ENCODE measurements at regions not wholly inside any gene's neighbourhood (a gene's known extent, or its start where the extent isn't known, plus 50 kb on each side); places are given as distances from the start of the nearest gene placed in this dataset.
"Not testable (repeated sequence)": the region's sequence is repeated elsewhere in the genome, so short reads cannot be mapped to it uniquely, and the experiment has no call there.

GRCh38 chr5:106269252-106269843, 1401.4 kb downstream of the EFNA5 start:
- H3K4me3 ChIP-seq (ENCODE audit: low read length), result no peak overlapping the region
- H3K9me3 ChIP-seq (replicated peaks; ENCODE audit: low read length), result peaks cover 3% of the 10 kb centered on the region
- no peak overlapping the region for H3K9ac ChIP-seq (ENCODE audit: low read depth, low read length)
- H3K4me2 ChIP-seq (ENCODE audit: low read length), result no peak overlapping the region
- H3K36me3 ChIP-seq (ENCODE audit: insufficient read depth, low read length), result no peaks in the 10 kb centered on the region
- H3K4me1 ChIP-seq (ENCODE audit: control insufficient read depth, insufficient read depth, low read length), result no peaks in the 10 kb centered on the region
- H3K27me3 ChIP-seq (ENCODE audit: control insufficient read depth, insufficient read depth, low read length), result no peaks in the 10 kb centered on the region

- no peak overlapping the region for H3K4me3 ChIP-seq (ENCODE audit: low read length)
- H3K36me3 ChIP-seq (ENCODE audit: insufficient read depth, low read length), result no peaks in the 10 kb centered on the region
- no peaks in the 10 kb centered on the region for H3K9me3 ChIP-seq (replicated peaks; ENCODE audit: low read length)
- no peaks in the 10 kb centered on the region for H3K27me3 ChIP-seq (ENCODE audit: control insufficient read depth, insufficient read depth, low read length)
- no peaks in the 10 kb centered on the region for H3K4me1 ChIP-seq (ENCODE audit: control insufficient read depth, insufficient read depth, low read length)
- no peak overlapping the region for H3K9ac ChIP-seq (ENCODE audit: low read depth, low read length)
- no peak overlapping the region for H3K4me2 ChIP-seq (ENCODE audit: low read length)
Measured at GRCh38 chr5:106267256-106267655, 1403.5 kb downstream of the EFNA5 start.

GRCh38 chr5:106262395-106262794, 1408.3 kb downstream of the EFNA5 start:
- Histone ChIP-seq H3K4me1 (ENCODE audit: control insufficient read depth, insufficient read depth, low read length) (no peaks in the 10 kb centered on the region), H3K9me3 (replicated peaks; ENCODE audit: low read length) (no peaks in the 10 kb centered on the region), H3K9ac (ENCODE audit: low read depth, low read length) (no peak overlapping the region), H3K27me3 (ENCODE audit: control insufficient read depth, insufficient read depth, low read length) (no peaks in the 10 kb centered on the region), H3K36me3 (ENCODE audit: insufficient read depth, low read length) (no peaks in the 10 kb centered on the region), H3K4me2 (ENCODE audit: low read length) (no peak overlapping the region), H3K4me3 (ENCODE audit: low read length) (no peak overlapping the region)

- H3K4me3 ChIP-seq (ENCODE audit: low read length); H3K4me1 ChIP-seq (ENCODE audit: control insufficient read depth, insufficient read depth, low read length); H3K9ac ChIP-seq (ENCODE audit: low read depth, low read length); H3K4me2 ChIP-seq (ENCODE audit: low read length); H3K27me3 ChIP-seq (ENCODE audit: control insufficient read depth, insufficient read depth, low read length); H3K9me3 ChIP-seq (replicated peaks; ENCODE audit: low read length); H3K36me3 ChIP-seq (ENCODE audit: insufficient read depth, low read length): not testable (repeated sequence)
Measured at GRCh38 chr5:106259431-106260090, 1411.2 kb downstream of the EFNA5 start.

- Histone ChIP-seq H3K27me3 (ENCODE audit: control insufficient read depth, insufficient read depth, low read length) (no peaks in the 10 kb centered on the region), H3K4me3 (ENCODE audit: low read length) (no peak overlapping the region), H3K4me2 (ENCODE audit: low read length) (no peak overlapping the region), H3K9me3 (replicated peaks; ENCODE audit: low read length) (no peaks in the 10 kb centered on the region), H3K4me1 (ENCODE audit: control insufficient read depth, insufficient read depth, low read length) (no peaks in the 10 kb centered on the region), H3K36me3 (ENCODE audit: insufficient read depth, low read length) (no peaks in the 10 kb centered on the region), H3K9ac (ENCODE audit: low read depth, low read length) (no peak overlapping the region)
Measured at GRCh38 chr5:106258591-106259125, 1412.1 kb downstream of the EFNA5 start.

GRCh38 chr5:106254784-106255183, 1416.0 kb downstream of the EFNA5 start:
- Histone ChIP-seq H3K4me3 (ENCODE audit: low read length) (no peak overlapping the region), H3K36me3 (ENCODE audit: insufficient read depth, low read length) (no peaks in the 10 kb centered on the region), H3K4me2 (ENCODE audit: low read length) (no peak overlapping the region), H3K9ac (ENCODE audit: low read depth, low read length) (no peak overlapping the region), H3K27me3 (ENCODE audit: control insufficient read depth, insufficient read depth, low read length) (no peaks in the 10 kb centered on the region), H3K9me3 (replicated peaks; ENCODE audit: low read length) (no peaks in the 10 kb centered on the region), H3K4me1 (ENCODE audit: control insufficient read depth, insufficient read depth, low read length) (no peaks in the 10 kb centered on the region)

GRCh38 chr5:106246044-106246745, 1424.5 kb downstream of the EFNA5 start:
- H3K27me3 ChIP-seq (ENCODE audit: control insufficient read depth, insufficient read depth, low read length); H3K4me1 ChIP-seq (ENCODE audit: control insufficient read depth, insufficient read depth, low read length); H3K4me3 ChIP-seq (ENCODE audit: low read length); H3K36me3 ChIP-seq (ENCODE audit: insufficient read depth, low read length); H3K9me3 ChIP-seq (replicated peaks; ENCODE audit: low read length); H3K9ac ChIP-seq (ENCODE audit: low read depth, low read length); H3K4me2 ChIP-seq (ENCODE audit: low read length): not testable (repeated sequence)

GRCh38 chr5:106241409-106241808, 1429.3 kb downstream of the EFNA5 start:
- no peaks in the 10 kb centered on the region for H3K9me3 ChIP-seq (replicated peaks; ENCODE audit: low read length)
- no peaks in the 10 kb centered on the region for H3K36me3 ChIP-seq (ENCODE audit: insufficient read depth, low read length)
- no peak overlapping the region for H3K9ac ChIP-seq (ENCODE audit: low read depth, low read length)
- H3K4me2 ChIP-seq (ENCODE audit: low read length), result no peak overlapping the region
- no peak overlapping the region for H3K4me3 ChIP-seq (ENCODE audit: low read length)
- no peaks in the 10 kb centered on the region for H3K4me1 ChIP-seq (ENCODE audit: control insufficient read depth, insufficient read depth, low read length)
- H3K27me3 ChIP-seq (ENCODE audit: control insufficient read depth, insufficient read depth, low read length), result no peaks in the 10 kb centered on the region

GRCh38 chr5:106205916-106206571, 1464.7 kb downstream of the EFNA5 start:
- Histone ChIP-seq H3K4me2 (ENCODE audit: low read length) (no peak overlapping the region), H3K36me3 (ENCODE audit: insufficient read depth, low read length) (no peaks in the 10 kb centered on the region), H3K4me3 (ENCODE audit: low read length) (no peak overlapping the region), H3K9me3 (replicated peaks; ENCODE audit: low read length) (no peaks in the 10 kb centered on the region), H3K4me1 (ENCODE audit: control insufficient read depth, insufficient read depth, low read length) (no peaks in the 10 kb centered on the region), H3K27me3 (ENCODE audit: control insufficient read depth, insufficient read depth, low read length) (no peaks in the 10 kb centered on the region), H3K9ac (ENCODE audit: low read depth, low read length) (no peak overlapping the region)

GRCh38 chr5:106202035-106202434, 1468.7 kb downstream of the EFNA5 start:
- Histone ChIP-seq H3K27me3 (ENCODE audit: control insufficient read depth, insufficient read depth, low read length) (no peaks in the 10 kb centered on the region), H3K9me3 (replicated peaks; ENCODE audit: low read length) (no peaks in the 10 kb centered on the region), H3K4me1 (ENCODE audit: control insufficient read depth, insufficient read depth, low read length) (no peaks in the 10 kb centered on the region), H3K4me3 (ENCODE audit: low read length) (no peak overlapping the region), H3K36me3 (ENCODE audit: insufficient read depth, low read length) (no peaks in the 10 kb centered on the region), H3K4me2 (ENCODE audit: low read length) (no peak overlapping the region), H3K9ac (ENCODE audit: low read depth, low read length) (no peak overlapping the region)

GRCh38 chr5:106200971-106201370, 1469.8 kb downstream of the EFNA5 start:
- Histone ChIP-seq H3K4me2 (ENCODE audit: low read length) (no peak overlapping the region), H3K9ac (ENCODE audit: low read depth, low read length) (no peak overlapping the region), H3K9me3 (replicated peaks; ENCODE audit: low read length) (no peaks in the 10 kb centered on the region), H3K4me3 (ENCODE audit: low read length) (no peak overlapping the region), H3K4me1 (ENCODE audit: control insufficient read depth, insufficient read depth, low read length) (no peaks in the 10 kb centered on the region), H3K36me3 (ENCODE audit: insufficient read depth, low read length) (no peaks in the 10 kb centered on the region), H3K27me3 (ENCODE audit: control insufficient read depth, insufficient read depth, low read length) (no peaks in the 10 kb centered on the region)

Data from skeletal muscle satellite cell (primary cell).